NCI-H2196 treated with DMSO at 0.1 percent for 48 hours (cell line): ENCODE measurements at regions not wholly inside any gene's neighbourhood (a gene's known extent, or its start where the extent isn't known, plus 50 kb on each side); places are given as distances from the start of the nearest gene placed in this dataset.

ENCODE experiments used
- DNase-seq: peaks from one replicate; lab custom pipeline; 2025; ENCODE audit not compliant: unreplicated experiment; lab: John Stamatoyannopoulos, UW

DNA sequence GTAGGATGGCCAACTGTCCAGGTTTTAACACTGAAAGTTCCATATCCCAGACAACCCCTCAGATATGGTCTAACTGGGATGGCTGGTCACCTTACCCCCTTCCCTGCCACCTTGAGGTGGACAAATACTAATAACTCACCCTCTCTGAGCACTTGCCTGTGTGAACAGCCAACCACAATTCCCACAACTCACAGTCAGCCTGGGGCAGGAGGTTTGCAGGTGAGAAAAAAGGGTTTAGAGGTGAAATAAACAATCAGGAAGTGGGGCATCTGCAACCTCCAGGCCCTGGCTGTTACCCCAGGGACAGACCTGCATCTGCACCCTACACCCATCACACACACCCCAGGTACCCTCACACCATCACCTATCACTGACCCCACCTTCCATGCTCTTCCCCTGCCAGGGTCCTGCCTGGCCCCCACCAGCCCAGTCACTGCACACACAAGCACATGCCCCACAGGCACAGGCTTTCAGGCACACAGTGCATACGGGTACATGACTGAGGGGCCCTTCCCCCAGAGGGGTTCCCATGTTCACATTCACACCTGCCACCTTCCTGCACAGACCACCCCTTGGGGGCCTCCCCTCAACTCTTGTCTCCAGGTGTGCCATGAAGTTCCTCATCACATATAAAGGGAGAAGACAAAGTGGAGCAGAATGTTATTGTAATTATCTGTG, 679.5 kb downstream of the MATN1 start:
- no peak for DNase-seq

DNA sequence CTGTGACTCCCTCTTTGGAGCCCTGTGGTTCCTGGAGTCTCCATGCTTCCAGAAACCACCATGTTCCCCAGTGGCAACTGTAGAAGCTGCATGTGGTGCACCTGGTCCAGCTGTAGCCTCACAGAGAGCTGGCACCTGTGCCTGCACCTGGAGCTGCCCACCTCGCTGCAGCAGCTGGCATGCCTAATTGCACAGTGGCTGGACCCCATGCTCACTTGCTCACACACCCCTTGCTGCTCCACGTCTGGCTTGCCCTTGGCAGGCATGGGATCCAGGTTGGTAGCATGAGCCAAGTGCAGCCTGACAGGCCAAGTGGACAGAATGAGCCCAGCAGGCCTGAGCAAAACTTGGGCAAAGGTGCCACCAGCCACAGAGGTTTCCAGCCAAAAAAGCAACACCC, 680.1 kb downstream of the MATN1 start:
- no peak for DNase-seq

DNA sequence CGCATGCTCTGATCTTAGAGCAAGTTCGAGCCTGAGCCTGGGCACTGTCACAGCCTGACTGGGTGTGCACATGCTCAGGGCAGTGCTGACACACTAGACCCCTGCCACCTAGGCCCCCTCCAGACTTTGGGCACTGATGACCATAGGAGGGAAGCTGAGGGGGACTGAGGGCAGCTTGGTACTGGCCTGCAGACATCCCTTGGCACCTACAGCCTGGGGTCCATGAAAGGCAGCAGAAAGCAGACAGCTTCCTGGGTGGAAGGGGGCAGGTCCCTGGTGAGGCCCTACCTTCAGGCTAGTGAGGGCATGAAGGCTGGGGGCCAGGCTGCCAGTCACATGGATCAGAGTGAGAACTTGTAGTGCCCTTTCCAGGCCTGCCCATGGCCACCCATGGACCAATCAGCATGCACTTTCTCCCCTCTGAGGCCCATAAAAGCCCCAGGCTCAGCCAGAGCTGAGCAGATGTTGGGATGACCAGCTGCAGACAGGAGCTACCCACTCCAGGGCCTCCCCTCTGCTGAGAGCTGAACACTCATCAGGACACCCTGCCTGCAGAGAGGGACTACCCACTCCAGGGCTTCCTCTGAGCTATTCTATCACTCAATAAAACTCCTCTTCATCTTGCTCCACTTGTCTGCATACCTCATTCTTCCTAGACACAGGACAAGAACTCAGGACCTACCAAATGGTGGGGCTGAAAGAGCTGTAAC, 680.8 kb downstream of the MATN1 start:
- no peak for DNase-seq

DNA sequence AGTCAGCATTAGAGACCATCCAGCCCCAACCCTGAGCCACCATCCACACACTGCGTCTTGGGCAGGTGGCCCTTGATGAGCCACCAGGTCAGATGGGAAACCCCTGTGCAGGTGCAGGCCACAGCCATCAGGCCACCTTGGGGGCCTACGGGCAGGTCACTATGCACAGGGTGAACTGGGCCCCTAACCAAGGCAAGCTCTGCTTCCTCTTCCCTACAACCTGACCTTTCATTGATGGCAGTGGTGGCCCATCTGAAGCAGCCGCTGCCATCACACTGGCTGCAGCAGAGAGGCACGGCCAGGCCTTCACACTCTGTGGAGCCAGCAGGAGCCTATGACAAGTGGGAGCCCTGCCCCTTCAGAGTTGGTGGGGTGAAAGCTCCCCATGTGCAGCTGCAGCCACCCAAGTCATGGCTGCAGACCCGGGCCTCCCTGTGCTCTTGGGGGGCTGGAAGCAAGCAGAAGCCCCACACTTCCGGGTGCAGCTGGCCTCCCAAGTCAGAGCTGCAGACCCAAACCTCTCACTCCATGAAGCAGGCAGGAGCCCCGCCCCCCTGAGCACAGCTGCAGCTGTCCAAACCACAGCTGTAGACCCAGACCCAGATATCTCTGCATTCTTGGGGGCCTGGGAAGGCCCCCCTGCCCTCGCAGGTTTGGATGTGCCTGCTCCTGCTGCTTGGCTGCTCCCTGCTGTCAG, 681.5 kb downstream of the MATN1 start:
- no peak for DNase-seq

DNA sequence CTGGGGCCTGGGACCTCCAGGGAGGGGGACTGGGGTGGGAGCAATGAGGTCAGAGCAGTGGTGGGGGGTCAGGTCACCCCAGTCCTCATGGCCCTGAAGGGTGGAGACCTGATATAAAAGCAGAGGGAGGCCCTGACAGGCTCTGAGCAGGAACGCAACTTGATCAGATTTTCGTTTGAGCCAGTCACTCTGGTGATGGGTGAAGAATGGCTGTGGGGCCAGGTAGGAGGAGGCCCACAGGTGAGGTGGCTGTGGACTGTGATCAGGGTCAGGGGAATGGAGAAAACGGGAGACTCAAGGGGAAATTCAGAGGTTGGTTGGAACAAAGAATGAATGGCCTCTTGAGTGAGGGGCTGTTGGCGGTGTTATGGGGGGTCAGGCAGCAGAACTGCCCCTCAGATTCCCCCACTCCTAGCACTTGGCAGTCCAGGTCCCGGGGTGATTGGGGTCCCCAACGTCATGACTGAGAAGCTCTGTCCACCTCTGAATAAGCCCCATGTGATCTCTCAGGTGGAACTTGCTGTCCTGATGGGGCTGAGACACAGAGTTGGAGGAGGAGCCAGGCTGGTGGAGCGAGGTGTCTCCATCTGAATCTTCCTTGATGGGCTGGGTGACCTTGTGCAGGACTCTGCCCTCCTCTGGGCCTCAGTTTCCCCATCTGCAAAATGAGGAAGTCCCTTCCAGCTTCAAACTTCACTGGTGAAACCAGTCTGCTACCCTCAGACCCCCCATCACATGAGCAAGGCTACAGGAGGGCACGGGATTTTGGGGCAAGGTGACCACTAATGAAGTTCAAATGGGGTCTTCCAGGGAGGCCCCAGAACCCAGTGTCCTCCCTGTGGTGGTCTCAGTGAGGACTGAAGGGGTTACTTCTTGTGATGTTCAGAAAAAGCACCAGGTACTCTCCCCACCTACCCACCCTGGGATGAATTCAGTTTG, 683.0 kb downstream of the MATN1 start:
- no peak for DNase-seq

DNA sequence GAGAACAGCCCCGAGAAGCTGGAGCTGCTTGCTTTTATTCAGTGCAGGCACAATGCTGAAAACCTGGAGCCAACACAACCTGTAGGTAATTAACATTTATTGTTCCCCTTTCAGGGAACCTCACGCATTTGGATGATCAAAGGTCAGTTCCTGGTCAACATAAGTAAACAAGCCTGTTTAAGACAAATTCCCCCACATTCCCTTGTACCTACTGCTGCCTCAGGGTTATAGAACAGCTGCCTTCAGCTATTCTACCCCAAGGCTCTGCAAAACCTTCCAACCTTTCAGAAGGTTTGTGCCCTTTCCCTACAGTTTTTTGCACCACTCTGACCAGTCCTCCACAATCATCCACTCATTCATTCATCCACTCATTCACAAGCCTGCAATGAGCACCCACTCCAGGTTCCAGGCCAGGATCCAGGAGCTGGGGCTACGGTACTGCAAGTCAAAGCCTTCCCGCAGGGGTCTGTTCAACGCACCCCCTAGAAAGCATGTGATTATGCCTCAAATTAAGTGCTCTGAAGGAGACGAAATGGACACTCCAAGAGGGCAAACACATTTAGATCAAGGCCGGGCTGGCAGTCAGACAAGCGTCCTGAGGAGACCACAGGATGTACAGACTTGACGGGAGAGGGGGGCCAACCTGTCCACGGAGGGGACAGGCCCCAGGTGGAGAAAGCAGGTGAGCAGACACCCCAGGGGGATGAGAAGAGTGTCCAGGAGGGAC, 683.9 kb downstream of the MATN1 start:
- DNase-seq: no peak

DNA sequence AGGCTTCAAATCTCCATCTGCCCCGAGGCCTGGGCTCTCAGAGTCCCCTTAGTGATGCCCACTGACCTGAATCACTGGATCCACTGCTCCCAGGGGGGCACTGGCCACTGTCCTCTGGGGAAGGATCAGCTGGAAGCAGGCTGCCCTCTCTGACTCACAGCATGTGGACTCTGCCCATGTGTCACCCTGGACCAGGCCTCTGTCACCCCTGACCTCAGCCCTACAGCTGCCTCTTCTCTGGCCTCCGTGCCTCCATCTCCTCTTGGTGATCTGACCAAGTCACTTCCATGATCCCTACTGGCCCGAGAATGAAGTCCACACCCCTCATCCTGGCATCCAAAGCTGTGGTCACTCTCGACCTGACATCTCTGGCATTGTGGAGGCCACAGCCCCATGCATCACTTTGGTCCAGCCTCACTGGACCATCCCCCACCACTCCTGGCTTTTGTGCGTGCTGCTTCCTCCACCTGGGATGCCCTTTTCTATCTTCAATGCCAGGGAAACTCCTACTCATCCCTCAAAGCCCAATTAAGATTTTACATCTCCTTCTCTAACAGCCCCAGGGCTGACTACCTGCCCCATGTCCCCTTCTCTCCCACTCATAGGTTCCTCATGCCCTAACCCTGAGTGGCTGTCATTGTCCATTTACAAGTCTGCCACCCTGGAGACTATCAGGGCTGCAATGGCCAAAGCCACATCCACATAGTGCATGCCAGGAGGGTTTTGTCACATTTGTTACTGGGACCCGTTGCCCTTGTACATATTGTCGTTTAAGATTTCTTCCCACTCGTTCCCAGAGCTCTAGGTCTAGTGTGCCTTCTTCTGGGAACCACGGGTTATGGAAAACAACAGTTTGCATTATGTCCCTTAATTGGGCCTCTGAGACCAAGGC, 685.0 kb downstream of the MATN1 start:
- no peak for DNase-seq

DNA sequence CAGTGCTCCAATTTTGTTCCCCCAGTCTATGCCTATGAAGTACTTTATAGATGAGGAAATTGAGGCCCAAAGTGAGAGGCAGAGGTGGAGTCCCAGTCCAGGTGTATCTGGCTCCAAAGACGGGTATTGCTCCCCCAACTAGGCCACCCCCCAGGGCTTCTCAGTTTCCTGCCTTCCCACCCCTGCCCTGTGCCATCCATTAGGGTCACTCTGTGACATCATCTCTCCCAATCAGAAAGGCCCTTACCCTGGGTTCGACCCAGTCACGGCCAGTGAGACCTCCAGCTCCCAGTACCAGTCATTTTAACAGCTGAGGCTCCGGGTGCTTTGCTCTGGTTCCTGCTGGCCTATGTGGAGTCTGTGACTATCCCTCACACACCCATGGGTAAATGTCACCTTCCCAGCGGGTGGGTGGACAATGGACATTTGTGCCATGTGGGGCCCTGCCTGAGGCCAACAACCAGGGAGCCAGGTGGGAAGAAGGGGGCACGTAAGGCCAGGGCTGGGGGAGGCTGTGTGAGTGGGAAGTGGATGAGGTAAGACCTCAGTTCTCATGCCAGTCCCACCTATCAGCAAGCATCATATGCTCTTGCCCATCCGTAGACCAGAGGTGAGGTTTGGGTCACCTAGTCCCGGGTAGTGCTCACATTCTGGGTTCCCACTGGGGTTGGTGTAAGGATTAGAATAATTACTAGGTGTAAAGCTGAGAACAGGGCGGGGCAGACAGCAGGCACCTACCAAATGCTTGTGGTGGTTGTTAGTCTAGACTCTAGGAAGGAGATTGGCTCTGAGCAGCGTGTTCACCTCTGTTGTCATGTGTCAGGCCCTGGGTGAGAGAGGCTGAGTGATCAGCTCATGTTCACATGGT, 685.9 kb downstream of the MATN1 start:
- no peak for DNase-seq

DNA sequence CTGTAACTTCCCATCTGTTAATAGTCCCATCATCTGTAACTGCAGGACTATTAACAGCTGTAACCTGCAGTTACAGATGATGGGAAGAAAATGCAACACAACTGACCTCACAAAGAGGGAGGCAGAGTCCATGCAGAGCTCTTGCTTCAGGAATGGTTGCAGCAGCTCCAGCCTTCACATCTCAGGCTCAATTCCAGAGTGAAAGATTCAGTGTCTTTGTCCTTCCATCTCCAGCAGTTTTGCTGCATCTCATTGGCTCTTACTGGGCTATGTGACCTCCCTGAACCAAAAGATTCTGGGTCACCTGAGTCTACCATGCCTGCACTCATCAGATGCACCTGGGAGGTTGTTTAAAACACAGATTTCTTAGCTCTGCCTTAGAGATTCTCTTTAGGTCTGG, 686.7 kb downstream of the MATN1 start:
- DNase-seq: no peak

DNA sequence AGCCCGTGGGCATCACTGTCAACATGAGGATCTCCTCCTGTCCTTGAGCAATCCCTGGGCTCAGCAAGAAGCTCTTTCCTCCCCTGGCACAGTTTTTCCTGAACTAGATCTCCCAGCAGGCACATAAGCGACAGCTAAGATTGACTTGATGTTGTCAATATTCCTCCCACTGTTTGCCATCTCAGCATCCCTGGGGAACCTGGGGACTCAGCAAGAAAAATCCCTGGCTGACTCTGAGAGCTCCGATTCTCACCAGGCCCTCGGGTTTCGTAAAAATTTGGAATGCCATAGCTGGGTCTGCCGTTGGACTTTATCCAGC, 687.2 kb downstream of the MATN1 start:
- DNase-seq: no peak

DNA sequence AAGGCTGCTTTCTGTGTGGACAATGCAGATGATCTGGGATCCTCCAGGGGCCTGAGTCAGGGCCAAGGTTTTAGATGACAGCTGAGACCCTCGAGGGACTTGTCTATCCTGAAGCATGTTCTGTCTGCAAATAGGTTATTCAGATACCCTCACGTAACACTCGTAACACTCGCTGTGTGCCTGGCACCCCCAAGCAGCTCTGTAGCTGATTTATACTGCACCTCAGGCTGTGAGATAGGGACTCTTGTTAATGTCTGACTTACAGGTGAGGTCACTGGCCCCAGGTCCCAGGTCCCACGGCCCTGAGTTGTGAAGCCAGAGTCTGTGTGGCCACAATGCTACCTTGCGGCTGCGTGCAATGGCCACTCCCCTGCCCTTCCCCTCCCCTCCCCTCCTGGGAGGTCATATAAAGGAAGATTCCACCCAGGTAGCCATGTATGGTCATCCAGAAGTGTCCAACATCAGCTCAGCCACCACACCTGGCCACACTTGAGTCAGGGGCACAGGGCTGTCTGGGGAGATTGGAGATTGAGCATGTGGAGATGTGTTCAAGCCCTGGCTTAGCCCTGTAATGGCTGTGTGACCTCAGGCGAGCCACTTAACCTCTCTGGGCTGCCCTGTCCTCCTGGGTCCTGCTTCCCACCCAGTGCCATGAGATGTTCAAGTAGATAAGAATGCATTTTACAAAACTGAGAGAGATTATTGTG, 687.7 kb downstream of the MATN1 start:
- DNase-seq: no peak

DNA sequence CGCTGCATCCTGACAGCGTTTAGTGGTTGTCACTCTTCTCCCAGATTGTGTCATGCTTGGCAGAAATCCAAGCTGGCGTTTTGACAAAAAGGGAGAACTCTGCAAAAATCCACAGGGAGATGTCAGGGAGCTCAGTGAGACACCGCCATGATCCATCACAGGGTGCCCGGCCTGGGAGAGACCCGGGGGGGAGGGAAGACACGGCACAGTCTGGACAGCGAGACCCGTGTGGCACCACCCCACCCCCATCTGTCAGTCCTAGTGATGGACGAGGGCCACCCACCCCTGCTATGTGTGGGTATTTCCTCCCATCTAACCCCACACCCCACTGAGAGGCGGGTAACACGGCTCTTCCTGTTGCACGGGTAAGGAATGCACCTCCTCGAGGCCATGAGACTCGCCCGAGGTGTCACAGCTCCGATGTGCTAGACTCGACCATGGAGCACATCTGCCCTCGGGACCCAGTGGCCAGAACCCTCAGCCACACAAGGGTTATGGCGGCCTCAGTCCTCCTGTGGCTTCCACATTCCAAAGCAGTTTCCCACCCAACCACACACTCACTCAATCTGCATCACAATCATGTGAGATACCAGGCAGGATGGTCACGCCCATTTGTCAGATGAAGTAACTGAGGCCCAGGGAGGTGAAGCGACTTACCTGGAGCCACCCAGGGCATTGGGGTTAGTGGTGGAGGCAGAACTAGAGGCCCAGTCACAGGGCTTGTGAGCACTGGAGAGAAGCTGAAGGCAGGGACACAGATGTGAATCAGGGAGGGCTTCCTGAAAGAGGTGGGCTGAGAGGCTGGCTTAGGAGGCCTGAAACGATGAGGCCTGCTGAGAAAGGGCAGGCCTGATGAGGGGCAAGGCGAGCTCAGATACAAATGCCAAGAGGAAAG, 688.5 kb downstream of the MATN1 start:
- no peak for DNase-seq

DNA sequence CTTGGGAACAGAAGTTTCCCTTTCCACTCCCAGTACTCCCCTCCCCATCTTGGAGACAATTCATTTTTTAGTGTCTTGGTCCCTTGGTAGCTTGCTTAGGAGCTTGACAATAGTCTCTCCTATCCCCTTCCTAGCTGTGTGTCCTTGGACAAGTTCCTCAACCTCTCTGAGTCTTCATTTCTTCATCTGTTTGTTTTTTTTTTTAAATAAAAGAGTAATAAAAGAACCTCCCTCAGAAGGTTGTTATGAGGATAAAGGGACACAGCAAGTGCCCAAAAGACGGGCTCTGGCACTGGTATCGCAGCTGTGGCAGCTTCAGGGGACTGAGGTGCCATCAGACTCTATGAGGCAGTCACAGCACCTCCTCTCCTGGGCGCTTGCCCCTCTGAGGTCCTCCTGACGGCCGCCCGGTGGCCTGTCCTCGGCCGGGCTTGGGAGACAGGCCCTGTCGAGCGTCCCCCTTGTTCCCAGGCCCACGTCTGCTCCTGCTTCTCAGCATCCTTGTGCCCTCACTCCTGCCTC, 689.2 kb downstream of the MATN1 start:
- DNase-seq: no peak

DNA sequence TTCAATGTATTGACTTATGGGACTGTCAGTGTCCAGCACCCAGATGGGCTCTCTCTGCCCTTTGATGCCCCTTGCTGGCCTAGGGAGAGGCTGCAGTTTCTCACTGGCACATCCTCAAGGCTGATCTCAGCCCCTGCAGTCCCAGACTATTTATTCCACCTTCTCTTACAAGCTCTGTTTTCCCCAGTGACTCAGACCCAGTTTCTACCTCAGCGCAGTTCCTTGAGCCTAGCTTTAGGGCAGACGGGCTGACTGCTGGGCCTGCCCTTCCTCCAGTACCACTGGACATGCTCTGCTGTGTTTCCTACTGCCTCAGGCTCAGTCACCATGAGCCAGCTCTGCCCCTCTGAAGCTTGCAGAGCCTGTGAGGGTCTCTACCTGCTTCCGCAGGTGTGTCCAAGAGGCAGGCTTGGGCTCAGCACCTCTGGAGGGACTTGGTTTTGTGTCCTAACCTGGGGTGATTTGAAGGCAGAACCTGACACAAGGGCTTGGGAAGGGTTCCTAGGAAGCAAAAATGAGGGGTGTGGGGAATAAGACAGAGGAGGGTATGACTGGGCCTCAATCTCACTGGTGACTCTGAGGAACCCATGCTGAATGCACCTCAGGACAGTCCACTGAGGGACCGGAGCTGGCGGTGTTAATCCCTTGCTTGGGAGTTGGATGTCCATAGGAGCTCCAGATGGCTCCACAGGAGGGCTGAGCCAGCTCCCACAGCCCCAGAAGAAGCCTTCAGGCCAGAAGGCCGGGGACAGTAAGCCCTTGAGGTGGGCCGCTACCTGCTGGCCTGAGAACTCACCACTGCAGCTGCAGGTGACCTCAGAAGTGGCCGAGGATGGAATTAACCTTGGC, 689.9 kb downstream of the MATN1 start:
- DNase-seq: no peak

DNA sequence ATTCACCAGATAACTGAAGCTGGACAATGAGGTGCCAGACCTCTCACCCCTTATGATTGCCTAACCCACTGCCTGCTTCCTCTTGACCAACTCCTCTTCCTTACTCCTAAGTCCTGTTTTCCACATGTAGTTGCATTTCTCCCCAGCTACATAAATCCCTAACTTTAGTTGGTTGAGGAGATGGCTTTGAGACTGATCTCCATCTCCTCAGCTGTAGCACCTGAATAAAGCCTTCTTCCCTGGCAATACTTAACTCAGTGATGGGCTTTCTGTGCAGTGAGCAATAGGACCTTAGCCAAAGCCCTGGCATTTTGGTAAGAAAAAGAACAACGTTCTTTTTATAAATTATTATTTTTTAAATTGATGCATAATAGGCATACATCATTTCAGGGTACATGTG, 691.1 kb downstream of the MATN1 start:
- DNase-seq: no peak

DNA sequence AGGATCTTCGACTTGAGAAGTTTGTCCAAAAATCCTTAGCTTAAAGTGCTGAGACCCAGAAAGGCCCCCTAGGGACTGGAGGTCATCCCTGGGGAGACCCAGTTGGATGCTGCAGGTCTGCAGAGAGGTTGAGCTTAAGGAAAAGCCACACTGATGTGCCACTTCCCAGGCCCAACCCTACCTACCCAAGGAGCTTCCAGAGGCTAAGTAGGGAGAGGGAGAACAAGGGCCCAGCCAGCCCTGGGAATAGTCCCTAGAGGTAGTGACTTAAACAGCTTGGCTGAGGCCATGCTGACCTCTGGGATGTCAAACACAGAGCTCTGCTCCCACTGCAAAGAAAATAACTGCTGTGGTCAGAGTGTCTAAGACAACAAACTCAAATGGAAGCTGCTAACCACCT, 693.7 kb downstream of the MATN1 start:
- DNase-seq: no peak
